Suppressor macrophage treated with lipopolysaccharide for 4 hours (primary cell): ENCODE measurements at regions not wholly inside any gene's neighbourhood (a gene's known extent, or its start where the extent isn't known, plus 50 kb on each side); places are given as distances from the start of the nearest gene placed in this dataset.

Source experiments
- DNase-seq: peaks from one replicate; pipeline ENCODE4 v3.0.0-alpha.2; 2020

- no peak for DNase-seq
Observed at GRCh38 chr1:115139381-115139780, 50.1 kb upstream of the TSPAN2 start.
